Esophagus muscularis mucosa (tissue), 4 donors: ENCODE measurements at regions not wholly inside any gene's neighbourhood (a gene's known extent, or its start where the extent isn't known, plus 50 kb on each side); places are given as distances from the start of the nearest gene placed in this dataset.

Experiments
- DNase-seq: peaks from one replicate; pipeline ENCODE4 v3.0.0-alpha.2; 2017; ENCODE audit errors: extremely low spot score
- H3K27ac ChIP-seq, 4 donors: fragments of 200-600 bp; sonication (generic); replicated peaks in 1 of 4; 1 replicate in 3 of 4; 2 replicates in 1 of 4; pipeline ENCODE4 v1.5.1; 2016 to 2019; ENCODE audit warnings: mild to moderate bottlenecking in 1 of 4
- H3K27me3 ChIP-seq, 4 donors: fragments of 200-600 bp; sonication (generic); one replicate each; pipeline versions ENCODE4 v1.5.1 to v1.6.0; 2016 to 2019
- H3K36me3 ChIP-seq, 4 donors: fragments of 200-600 bp; sonication (generic); one replicate each; pipeline ENCODE4 v1.5.1; 2016 to 2019
- H3K4me1 ChIP-seq, 4 donors: fragments of 200-600 bp; sonication (generic); one replicate each; pipeline ENCODE4 v1.5.1; 2016 to 2019
- H3K4me3 ChIP-seq, 4 donors: fragments of 200-600 bp; sonication (generic); 1 replicate in 2 of 4; 2 replicates in 2 of 4; pipeline ENCODE4 v1.5.1; 2016 to 2019; ENCODE audit warnings: mild to moderate bottlenecking in 4 of 4, moderate library complexity in 1 of 4
- H3K9me3 ChIP-seq, 4 donors: fragments of 200-600 bp; sonication (generic); 1 replicate in 3 of 4; 2 replicates in 1 of 4; pipeline ENCODE4 v1.5.1; 2016 to 2019
- CTCF ChIP-seq, 3 experiments: fragments of 200-600 bp in 2 of 3; fragments of 450-650 bp in 1 of 3; sonication (generic) in 2 of 3; IDR thresholded peaks; one replicate each; pipeline ENCODE4 v1.5.1; 2017 to 2019; ENCODE audit warnings: antibody characterized with exemption in 3 of 3, mild to moderate bottlenecking in 2 of 3, moderate library complexity in 1 of 3
- EP300 ChIP-seq: sonication (generic); formaldehyde crosslinking; IDR thresholded peaks from one replicate; pipeline ENCODE4 v1.6.1; 2017; ENCODE audit warnings: antibody characterized with exemption
- POLR2A ChIP-seq: fragments of 450-650 bp; IDR thresholded peaks from one replicate; pipeline ENCODE4 v1.6.1; 2017; ENCODE audit warnings: antibody characterized with exemption, moderate library complexity, mild to moderate bottlenecking, low read depth
- POLR2AphosphoS5 ChIP-seq, 2 donors: sonication (generic); formaldehyde crosslinking; IDR thresholded peaks; one replicate each; pipeline ENCODE4 v1.6.1; 2017; ENCODE audit warnings: antibody characterized with exemption in 2 of 2
- WGBS: methylation state at CpG from one replicate; pipeline ENCODE4 v1.1.5; 2018; 5-methylcytosine and 5-hydroxymethylcytosine counted together
- intact Hi-C: fragments of 100-400 bp; cut with DNase I; formaldehyde crosslinking; loops from one replicate; pipeline ENCODE4 v1.15.1; 2023

- Histone ChIP-seq H3K4me1 (no peaks in the 10 kb centered on the region), H3K36me3 (no peaks in the 10 kb centered on the region), H3K27ac (no peak overlapping the region), H3K27me3 (no peaks in the 10 kb centered on the region), H3K4me3 (no peak overlapping the region), H3K9me3 (no peaks in the 10 kb centered on the region)
- WGBS: 90% methylated on average over 9 of the region's 9 CpGs
- TF ChIP-seq EP300 (no peak), POLR2A (no peak), CTCF (IDR thresholded peaks at IDR 0.05) (no peak), POLR2AphosphoS5 (IDR thresholded peaks at IDR 0.05) (no peak)
- DNase-seq: no peak
- intact Hi-C loops: no loop called here
These were observed 360.4 kb upstream of the TGFBR2 start for GRCh38 chr3:30245858-30246622.

- no peak for TF ChIP-seq CTCF (IDR thresholded peaks at IDR 0.05)
- TF ChIP-seq POLR2A: no peak
- no peak for TF ChIP-seq EP300
- no peak for TF ChIP-seq POLR2AphosphoS5 (IDR thresholded peaks at IDR 0.05)
- 62% methylated on average over 1 of the region's 1 CpG for WGBS
These were observed 358.0 kb upstream of the TGFBR2 start for GRCh38 chr3:30248423-30248822.

GRCh38 chr3:30252474-30252873, 353.9 kb upstream of the TGFBR2 start:
- DNase-seq: no peak
- TF ChIP-seq EP300: no peak
- no peak for TF ChIP-seq CTCF (IDR thresholded peaks at IDR 0.05)
- TF ChIP-seq POLR2A: no peak
- TF ChIP-seq POLR2AphosphoS5 (IDR thresholded peaks at IDR 0.05): no peak
- intact Hi-C loops: no loop called here

More at GRCh38 chr3:30248423-30248822, 358.0 kb upstream of the TGFBR2 start:
- H3K27me3 ChIP-seq: no peaks in the 10 kb centered on the region
- no peak overlapping the region for H3K27ac ChIP-seq
- intact Hi-C loops: no loop called here
- no peaks in the 10 kb centered on the region for H3K4me1 ChIP-seq
- DNase-seq: no peak
- H3K4me3 ChIP-seq: no peak overlapping the region
- no peaks in the 10 kb centered on the region for H3K9me3 ChIP-seq
- H3K36me3 ChIP-seq: no peaks in the 10 kb centered on the region

GRCh38 chr3:30253832-30254231, 352.6 kb upstream of the TGFBR2 start:
- Histone ChIP-seq H3K4me3 (no peak overlapping the region), H3K36me3 (no peaks in the 10 kb centered on the region), H3K27ac (no peak overlapping the region), H3K4me1 (peaks cover 0 to 3% (median 1%) of the 10 kb centered on the region in 4 donors), H3K27me3 (no peaks in the 10 kb centered on the region), H3K9me3 (no peaks in the 10 kb centered on the region)
- TF ChIP-seq POLR2A (no peak), EP300 (no peak), CTCF (IDR thresholded peaks at IDR 0.05) (no peak)
- 95% methylated on average over 1 of the region's 1 CpG for WGBS
- no peak for DNase-seq
- intact Hi-C loops: no loop called here

More at GRCh38 chr3:30252474-30252873, 353.9 kb upstream of the TGFBR2 start:
- Histone ChIP-seq H3K9me3 (no peaks in the 10 kb centered on the region), H3K27ac (no peak overlapping the region), H3K4me3 (no peak overlapping the region), H3K36me3 (no peaks in the 10 kb centered on the region), H3K4me1 (no peaks in the 10 kb centered on the region), H3K27me3 (no peaks in the 10 kb centered on the region)

GRCh38 chr3:30256474-30256873, 349.9 kb upstream of the TGFBR2 start:
- no peaks in the 10 kb centered on the region for H3K36me3 ChIP-seq
- no peak for TF ChIP-seq EP300
- TF ChIP-seq CTCF (IDR thresholded peaks at IDR 0.05): no peak
- no peak for DNase-seq
- H3K9me3 ChIP-seq: no peaks in the 10 kb centered on the region
- no peaks in the 10 kb centered on the region for H3K27me3 ChIP-seq
- WGBS: 91% methylated on average over 1 of the region's 1 CpG
- peaks cover 0 to 21% (median 15%) of the 10 kb centered on the region in 4 donors for H3K4me1 ChIP-seq
- intact Hi-C loops: no loop called here
- H3K27ac ChIP-seq: no peak overlapping the region
- no peak overlapping the region for H3K4me3 ChIP-seq
